ENCODE measurements at regions not wholly inside any gene's neighbourhood (a gene's known extent, or its start where the extent isn't known, plus 50 kb on each side); places are given as distances from the start of the nearest gene placed in this dataset.

DNA sequence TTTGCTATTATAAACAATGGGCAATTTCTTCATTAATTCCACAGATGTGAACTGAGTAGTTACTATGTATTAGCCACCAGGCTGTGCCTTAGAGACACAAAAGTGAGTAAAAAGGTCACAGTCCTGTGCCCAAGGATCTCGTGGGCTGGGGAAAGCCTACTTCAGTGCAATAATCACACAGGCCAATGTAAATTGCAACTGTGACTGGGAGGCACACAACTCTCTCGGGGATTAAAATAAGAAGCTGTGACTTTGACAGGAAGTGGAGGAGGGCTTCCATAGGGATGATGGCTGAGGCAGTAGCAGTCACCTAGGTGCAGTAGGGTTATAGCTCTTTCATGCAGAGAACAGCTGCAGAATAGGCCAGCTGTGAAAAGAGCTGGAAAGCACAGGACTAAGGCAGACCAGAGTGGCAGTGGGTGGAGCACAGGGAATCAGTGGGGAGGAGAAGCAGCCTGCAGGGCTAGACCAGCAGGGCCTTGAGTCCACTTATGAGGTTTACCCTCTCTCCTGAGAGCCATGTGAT, 121.9 kb downstream of the MAB21L3 start:
- no peak for DNase-seq

DNA sequence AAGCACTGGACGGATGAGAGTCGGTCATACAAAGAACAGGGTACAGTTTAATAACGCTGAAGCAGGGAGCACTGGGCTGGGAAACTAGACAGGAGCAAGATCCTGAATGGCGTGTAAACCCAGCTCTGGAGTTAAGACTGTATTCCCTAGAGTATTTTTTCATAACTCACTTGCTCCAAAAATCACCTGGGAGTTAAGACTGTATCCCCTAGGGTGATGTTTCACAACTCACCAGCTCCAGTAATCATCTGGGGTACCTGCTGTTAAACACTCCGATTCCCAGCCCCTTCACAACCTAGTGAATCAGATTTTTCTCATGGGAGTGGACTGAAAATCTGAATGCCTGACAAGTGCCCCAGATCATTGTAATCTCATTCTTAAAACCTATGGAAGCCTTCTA, 123.2 kb downstream of the MAB21L3 start:
- DNase-seq: no peak

DNA sequence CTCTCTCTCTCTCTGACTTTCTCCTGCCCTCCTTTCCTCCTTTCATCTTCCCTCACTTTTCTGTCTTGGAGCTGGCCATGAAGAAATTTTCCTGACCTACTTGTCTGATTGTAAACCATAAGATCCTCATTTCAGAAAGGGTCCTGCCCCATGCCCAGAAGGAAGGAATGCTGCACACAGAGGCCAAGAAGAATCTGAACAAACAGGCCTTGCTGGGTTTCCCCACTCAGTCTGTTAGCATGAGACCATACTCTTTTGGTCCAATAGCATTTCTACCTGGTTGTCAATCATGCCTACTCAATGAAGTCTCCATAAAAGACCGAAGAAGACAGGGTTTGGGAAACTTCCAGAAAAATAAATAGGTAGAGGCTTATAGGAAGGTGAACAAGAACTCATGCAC, 128.7 kb downstream of the MAB21L3 start:
- DNase-seq: no peak

DNA sequence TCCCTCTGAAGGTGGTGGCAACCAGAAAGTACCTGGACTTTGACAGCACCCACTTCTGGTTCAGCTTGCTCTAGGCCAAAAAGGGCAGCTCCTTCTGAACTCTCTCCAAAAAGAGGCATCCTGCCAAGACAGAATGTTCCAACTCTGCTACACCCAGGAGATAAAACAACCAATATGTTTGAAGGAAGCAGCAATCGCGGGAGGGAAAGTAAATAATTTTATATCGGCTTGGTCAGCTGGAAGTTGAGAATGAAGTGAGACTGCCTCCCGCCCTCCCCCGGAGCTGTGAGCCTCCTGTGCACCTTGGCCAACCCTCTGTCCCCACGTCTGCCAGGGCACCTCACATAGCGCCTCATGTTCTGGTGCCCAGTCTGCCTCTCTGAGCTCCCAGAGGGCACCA, 130.3 kb upstream of the ATP1A1 start:
- DNase-seq: no peak

DNA sequence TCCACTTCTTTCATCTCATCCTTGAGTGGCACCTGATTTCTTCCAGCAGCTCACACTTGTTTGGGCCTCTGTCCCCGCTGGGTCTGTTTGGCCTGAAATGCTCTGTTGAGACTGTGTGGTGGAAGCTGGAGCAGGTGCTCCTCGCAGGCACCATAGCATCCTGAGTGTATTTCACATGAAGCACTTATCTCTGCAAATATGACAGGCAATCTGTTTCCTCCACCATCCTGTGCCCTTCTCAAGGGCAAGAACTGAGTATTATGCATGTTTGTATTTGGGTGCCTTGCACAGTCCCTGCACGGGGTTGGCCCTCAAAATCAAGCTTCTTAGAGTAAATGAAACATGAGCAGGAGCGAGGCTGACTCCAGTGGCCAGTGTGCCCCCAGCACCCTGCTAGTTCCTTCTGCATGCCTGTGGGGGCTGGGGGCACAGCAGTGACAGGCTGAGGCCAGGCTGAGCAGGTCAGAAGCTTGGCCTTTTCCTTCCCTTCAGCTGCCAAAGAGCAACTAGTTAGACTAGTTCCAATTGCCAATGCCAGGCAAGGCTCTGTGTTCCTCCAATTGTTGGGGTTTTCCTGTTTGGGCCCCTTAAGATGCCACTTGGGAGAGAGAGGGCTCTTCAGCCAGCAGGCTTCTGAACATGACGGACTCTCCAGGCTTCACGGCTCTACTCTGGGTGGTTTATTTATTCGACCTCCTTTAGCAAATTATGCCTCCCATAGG, 129.6 kb upstream of the ATP1A1 start:
- no peak for DNase-seq

DNA sequence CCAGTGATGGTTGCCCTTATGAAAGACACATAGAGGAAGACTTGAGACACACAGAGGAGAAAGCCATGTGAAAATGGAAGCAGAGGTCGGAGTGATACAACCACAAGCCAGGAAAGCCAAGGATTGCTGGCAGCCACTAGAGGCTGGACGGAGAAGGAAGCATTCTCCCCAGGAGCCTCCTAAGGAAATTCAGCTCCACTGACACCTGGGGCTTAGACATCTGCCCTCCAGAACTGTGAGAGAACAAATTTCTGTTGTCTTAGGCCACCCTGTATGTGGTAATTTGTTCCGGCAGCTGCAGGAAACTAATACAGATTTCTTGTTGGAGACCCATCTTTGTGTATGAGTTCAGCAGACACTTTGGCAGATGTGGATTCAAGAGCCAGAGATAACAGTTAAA, 126.9 kb upstream of the ATP1A1 start:
- DNase-seq: no peak

DNA sequence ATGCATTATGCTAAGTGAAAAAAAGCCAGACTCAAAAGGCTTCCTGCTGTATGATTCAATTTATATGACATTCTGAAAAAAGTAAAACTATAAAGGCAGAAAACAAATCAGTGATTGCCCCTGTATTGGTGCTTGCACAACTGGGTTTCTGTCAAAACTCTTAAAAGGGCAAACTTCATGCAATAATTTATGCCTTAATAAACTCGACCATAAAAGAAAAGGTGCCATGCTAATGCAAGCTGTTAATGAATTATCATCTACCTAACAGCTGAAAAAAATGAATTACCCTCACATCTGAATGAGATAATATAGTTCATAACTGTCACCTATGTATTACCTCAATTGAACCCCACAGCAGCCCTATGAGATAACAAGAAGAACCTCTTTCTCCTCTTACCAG, 120.8 kb upstream of the ATP1A1 start:
- no peak for DNase-seq

DNA sequence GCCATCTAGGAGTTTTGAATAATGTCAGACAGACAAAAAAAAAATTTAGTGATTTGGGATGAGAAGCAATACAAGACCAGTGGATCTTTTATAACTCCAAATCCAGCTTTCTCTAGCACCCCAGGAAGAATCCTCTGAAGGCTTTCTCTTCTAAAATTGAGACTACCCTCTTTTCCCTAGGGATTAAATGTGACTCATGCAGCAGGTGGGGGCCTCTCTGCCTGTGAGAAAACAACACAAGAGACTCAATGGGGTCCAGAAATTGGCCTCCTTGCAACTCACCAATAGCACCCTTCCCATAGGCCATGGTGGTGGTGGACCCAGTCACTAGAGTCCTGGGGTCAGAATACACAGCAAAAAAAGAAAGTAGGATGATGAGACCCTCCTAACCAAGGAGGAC, 120.3 kb upstream of the ATP1A1 start:
- DNase-seq: no peak

DNA sequence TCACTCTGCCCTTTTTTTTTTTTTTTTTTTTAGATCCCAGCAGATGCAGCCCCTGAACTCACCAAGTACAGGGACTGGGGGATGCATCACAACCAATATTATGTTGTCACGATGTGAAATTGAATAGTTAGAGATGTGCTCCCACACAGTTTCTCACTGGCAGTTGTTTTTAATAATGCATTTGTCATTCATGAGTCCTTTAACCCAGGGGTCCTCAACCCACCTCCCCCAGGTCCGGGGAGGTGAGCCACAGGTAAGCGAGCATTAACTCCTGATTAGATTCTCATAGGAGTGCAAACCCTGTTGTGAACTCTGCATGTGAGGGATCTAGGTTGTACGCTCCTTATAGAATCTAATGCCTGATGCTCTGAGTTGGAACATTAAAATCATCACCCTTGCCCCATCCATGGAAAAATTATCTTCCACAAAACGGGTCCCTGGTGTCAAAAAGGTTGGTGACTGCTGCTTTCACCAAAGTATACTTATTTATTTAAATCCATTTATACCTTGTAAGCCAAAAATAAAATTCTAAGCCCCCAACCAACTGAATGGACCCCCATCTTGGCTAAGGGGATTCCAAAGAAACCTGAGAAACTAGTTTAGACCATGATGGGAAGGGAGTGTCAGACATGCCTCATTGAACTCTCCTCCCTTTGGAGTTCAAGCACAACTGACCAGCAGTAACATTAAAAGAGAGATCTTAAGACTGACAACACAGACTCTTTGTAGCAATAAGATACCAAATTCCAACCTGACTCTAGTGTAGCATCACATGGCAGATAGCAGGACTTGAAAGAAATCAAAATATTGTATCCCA, 119.3 kb upstream of the ATP1A1 start:
- DNase-seq: no peak

DNA sequence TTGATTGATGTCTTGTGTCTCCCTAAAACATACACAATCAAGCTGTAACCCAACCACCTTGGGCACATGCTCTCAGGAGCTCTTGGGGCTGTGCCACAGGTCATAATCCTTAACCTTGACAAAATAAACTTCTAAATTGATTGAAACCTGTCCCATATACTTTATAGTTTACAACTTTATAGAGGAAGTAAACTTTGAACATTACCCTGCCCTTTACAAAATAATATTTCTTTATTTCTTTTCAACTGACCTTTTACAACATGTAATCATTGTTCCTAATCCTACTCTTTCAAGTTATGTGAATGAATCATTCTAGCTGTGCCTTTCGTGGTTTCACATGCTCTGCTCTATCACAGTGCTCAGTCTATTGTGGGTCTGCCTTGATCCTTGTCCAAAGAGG, 118.3 kb upstream of the ATP1A1 start:
- no peak for DNase-seq

DNA sequence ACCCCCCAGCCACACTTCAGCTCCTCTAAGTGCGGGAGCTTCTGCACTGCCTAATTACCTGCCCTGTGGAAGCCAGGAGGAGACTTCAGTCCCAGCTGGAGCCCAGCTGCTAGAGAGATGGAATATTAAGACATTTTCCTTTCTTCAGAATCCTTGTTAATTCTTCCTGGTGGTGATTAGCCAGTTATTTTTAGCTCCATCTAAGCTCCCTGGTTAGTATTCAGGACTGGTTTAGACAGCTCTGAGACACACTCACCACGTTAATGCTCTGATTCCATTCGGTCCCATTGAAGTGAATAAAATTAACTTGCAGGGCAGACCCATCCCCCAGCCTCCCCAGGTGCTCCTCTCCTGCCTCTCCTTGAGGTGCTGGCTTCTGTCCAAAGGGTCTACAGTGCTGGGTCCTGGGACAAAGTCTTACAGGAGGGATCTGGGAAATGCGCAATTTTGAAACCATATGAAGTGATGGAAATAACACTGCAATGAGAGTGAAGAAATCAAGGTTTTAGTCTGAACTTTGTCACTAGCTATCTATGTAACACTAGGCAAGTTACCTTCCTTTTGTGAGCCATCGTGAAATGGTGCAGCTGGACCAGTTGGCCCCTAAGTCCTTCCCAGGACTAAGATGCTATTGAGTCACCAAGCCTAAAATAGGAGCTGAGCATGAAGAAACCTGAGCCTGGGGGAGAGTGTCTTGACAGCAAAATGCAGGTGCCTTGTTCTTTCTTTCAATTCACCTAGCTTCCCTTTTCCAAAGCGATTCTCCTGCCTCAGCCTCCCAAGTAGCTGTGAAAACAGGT, 117.4 kb upstream of the ATP1A1 start:
- DNase-seq: no peak

DNA sequence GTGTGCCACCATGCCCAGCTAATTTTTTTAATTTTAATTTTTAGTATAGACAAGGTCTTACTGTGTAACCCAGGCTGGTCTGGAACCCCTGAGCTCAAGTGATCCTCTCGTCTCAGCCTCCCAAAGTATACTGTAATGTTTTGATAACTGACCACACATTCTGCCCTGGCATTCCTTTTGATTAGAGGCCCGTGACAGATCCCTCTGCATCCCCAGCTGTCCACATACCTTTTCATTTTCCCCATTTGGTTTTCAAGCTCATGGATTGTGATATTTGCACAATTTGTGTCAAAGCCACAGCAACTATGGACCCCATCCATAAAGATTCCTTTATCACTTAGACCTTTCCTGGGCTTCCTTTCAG, 116.8 kb upstream of the ATP1A1 start:
- no peak for DNase-seq

DNA sequence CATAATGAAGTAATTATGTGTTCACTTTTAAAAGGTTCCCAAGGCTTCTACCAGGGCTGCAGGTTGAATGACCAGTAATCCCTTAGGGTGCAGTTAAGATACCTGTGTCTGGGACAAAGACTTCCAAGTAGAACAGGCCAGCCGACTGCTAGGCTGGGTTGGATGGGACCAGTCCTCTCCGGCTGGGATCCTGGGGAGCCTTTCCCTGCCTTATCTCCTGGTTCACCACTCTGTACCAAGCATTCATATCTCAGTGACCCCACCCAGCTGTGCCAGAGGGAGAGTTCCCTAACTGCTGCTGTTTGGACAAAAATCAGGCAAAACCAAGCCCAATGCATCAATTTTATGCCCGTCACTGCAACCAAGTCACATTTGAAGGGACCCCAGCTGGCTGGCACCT, 116.2 kb upstream of the ATP1A1 start:
- DNase-seq: no peak

DNA sequence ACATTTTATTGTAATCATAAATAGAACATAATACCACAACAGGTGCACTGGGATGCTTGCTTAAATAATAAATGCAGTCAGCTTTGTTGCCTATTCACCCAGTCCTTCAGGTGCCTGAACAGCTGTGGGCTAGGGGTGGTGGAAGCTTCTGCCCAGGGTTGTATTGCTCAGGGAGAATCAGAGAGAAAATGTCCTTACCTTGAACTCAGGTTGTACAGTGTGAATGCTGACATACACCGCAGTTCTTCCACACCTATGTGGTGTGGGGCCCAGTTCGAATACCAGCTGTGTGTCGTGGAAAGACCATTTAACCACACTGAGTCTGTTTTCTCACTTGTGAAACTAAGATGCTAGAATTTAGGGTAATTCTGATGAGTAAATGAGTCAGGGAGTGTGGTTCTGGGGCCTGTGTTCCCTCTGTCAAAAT, 115.7 kb upstream of the ATP1A1 start:
- no peak for DNase-seq

DNA sequence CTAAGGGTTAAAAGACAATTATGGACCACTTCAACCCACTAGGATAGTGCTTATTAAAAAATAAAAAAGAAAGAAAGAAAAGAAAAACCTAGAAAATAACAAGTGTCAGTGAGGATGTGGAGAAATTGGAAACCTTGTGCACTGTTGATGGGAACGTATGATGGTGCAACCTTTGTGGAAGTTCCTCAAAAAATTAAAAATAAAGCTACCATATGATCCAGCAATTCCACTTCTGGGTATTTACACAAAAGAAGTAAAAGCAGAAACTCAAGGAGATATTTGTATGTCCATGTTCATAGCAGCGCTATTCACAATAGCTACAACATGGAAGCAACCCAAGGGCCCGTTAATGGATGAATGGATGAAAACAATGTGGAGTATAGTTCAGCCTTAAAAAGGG, 115.2 kb upstream of the ATP1A1 start:
- DNase-seq: no peak

DNA sequence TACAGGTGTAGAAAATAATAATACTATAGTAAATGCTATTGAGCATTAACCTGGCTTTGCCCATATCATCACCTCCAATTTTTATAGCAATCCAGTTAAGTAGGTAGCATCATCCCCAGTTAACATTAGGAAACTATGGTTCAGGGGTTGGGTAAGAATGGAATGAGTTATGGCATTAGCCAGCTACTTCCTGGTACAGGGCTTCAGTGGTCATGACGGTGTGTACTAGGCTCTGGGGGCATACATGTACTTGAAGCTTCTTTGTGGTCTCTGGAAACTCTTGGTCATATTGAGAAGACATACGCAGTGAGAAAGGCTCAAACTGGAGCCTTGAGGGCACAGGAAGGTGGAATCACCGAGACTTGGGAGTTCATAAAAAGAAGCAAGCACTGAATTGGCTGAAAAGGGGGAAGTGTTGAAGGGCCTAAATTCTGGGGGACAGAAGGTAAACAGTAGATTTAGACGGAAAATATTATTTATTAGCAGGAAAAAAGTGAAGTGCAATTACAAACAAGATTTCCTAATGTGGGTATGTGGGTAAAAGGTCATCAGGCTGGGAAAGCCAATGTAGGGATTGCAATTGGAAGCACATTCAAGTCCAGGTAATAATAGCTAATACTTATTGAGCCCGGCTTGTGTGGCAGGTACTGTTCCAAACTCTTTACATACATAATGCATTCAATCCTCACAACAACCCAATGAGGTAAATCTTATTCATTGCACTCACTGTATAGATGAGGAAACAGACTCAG, 114.2 kb upstream of the ATP1A1 start:
- DNase-seq: no peak

DNA sequence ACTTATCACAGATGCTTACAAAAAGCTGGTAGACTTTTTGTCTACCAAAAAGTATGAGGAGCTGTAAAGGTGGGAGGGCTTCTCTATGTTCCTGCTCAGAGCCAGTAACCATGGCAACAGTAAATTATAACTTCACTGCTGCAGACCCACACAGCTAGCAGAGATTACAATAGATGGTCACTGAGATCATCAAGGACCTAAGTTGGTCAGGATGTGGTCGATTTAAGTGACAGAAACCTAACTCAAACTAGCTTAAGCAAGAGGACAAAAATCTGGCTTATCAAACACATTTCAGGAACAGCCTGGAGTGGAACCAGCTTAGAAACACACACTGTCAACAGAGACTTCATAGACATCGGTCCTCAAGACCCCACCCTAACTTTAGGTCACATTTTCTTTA, 113.4 kb upstream of the ATP1A1 start:
- no peak for DNase-seq

DNA sequence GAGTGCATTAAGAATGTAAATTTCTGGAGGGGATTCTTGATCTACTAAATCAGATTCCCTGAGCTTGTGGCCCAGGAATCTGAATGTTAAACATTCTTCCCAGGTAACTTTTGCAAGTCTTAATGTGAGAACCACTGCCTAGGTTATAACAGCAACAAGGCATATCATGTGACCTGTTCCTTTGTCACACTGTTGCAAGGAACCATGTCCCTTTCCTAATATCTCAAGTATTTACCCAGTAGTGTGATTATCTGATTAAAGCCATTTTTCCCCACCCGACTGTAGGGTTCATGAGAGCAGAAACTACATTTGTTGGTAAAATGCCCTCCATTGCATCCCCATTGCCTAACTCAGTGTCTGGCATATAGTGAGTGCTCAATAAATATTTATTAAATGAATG, 112.9 kb upstream of the ATP1A1 start:
- no peak for DNase-seq

DNA sequence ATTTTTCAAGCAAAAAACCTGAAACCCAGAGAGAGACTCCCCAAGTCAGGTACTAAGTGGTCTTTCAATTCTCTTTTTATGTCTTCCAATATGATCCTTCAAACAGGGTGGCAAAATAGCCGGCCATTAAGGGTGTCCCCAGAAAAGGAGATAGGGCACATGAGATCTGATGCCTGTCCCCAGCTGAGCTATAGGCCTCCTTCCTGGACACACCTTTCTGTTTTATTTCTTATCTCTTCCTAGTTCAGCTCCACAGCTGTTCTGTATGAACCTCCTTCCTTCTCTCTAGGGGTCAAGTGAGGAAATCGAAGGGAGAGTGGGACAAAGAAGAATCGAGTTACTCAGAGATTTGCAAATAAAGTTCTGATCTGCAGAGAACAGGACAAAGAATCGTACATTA, 112.4 kb upstream of the ATP1A1 start:
- DNase-seq: no peak

DNA sequence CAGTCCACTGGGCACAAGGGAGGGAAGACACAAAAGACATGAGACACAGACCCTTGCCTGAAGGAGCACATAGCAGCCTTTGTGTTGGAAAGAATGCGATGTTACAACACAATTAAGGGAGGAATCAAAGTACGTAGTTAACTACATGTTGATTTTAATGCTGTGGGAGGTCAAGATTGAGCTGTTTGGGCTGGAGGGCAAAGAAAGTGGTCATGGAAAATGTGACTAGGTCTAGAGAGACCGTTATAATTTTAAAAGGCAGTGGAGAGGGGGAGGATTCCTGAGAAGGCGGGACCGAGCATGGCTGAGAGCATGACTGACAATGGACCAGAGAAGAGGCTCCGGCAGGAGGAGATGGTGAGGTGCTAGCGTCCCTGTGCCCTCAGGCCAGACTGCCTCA, 111.8 kb upstream of the ATP1A1 start:
- no peak for DNase-seq

DNA sequence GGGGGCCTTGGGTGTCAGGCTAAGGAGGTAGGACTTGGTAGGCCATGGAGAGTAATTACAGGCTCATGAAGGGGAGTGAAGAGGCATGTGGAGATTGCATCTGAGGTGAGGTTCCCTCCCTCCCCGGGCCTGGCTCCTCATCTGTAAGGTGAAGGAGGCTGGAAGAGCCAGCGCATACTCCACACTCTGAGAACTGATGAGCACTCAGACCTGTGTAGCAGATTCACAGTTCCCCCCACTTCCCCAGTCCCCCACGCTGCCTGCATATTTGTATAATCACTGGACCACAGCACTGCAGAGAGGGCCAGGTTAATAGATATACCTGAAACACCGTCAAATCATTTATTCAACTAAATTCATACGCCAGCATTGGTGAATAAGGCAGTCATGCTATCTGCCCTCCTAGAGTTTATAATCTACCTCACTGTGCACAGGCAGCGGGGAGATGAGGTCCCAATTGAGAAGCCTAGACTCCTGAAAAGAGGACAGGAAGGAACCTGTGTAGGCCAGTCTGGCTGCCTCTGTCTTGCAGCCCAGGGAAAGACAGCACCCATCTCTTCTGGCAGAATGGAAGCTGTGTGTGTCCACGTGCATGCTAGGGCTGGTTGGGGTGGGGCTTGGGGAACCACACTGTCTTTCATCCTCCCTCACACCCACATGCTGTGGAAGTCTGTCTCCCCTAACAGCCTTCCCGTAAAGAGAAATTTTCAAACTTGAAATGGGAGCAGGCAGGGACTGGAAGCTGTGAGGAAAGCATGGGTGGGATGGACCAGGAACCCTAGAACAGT, 110.6 kb upstream of the ATP1A1 start:
- no peak for DNase-seq

DNA sequence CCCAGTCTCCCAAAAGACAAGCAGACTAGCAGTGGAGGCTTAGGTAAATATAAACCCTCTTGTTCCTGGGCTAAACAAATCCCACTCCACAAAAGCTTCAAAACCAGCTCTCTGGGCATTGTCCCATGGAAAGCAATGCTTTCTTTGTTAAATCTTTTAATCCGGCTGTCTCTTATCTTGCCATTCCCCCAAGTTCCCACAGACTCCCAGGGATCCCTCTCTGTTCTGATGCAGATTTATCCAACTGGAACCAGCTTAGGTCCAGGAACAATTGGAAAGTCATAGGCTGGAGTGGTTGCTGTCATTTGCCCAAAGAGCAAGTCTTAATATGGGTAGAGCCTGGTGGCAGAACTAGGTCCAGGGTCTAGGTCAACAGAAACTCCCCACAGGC, 110.1 kb upstream of the ATP1A1 start:
- DNase-seq: no peak
